ENCODE measurements at regions not wholly inside any gene's neighbourhood (a gene's known extent, or its start where the extent isn't known, plus 50 kb on each side); places are given as distances from the start of the nearest gene placed in this dataset.

DNA sequence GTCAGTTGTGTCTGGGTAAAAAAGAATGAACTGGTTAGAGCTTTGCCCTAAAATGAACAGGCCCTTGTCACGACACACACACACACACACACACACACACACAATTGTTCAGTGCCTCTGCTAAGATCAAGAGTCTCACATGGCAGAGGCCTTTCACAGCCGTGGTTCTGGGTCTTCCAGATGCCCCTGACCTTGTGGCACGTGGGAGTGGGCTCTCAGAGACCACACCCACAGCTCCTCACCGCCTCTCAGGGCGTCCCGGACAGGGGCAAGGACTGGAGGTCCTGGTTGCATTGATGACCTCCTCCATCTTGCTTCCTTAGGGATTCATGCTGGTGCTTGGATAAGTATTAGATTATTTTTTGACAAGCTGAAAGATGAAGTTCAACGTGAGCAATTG is 101.0 kb downstream of the HSPH1 start:
- Mint-ChIP-seq H3K27me3 (peaks cover 8% of the 10 kb centered on the region), H3K27ac (no peak overlapping the region), H3K9me3 (peaks cover 2% of the 10 kb centered on the region), H3K4me3 (no peak overlapping the region), H3K4me1 (ENCODE audit: low read depth) (peaks cover 6% of the 10 kb centered on the region), H3K36me3 (ENCODE audit: low read depth) (no peaks in the 10 kb centered on the region)
- ChIA-PET CTCF (interaction anchor here (1.6 kb wide), 1 partner anchor 16 kb away, joined by 5 read pairs; no protein-coding TSS in a partner anchor), POLR2A (no interaction called here)
- TF ChIP-seq, protein P1, sequence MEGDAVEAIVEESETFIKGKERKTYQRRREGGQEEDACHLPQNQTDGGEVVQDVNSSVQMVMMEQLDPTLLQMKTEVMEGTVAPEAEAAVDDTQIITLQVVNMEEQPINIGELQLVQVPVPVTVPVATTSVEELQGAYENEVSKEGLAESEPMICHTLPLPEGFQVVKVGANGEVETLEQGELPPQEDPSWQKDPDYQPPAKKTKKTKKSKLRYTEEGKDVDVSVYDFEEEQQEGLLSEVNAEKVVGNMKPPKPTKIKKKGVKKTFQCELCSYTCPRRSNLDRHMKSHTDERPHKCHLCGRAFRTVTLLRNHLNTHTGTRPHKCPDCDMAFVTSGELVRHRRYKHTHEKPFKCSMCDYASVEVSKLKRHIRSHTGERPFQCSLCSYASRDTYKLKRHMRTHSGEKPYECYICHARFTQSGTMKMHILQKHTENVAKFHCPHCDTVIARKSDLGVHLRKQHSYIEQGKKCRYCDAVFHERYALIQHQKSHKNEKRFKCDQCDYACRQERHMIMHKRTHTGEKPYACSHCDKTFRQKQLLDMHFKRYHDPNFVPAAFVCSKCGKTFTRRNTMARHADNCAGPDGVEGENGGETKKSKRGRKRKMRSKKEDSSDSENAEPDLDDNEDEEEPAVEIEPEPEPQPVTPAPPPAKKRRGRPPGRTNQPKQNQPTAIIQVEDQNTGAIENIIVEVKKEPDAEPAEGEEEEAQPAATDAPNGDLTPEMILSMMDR (IDR thresholded peaks at IDR 0.05): no peak
- intact Hi-C loops (cut with micrococcal nuclease): no loop called here
- DNase-seq: no peak
- ATAC-seq: no peak

DNA sequence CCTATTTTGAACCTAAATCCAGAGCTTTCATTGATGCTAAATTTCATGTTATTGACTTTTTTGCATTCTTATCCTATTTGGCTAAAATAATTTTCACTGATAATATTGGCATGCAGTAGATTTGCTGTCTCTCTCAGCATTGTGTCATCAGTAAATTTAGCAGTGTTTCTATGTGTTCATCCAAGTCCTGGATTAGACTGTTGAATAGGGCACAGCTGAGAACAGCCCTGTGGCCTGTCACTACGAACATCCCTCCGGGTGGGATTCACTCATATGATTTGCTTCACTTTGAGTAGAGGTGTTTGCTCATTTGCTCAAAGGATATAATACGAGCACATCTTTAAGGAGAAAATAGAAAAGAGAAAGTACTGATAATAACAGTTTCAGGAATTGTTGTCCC is 101.5 kb downstream of the HSPH1 start:
- POLR2A ChIA-PET: no interaction called here
- H3K36me3 Mint-ChIP-seq (ENCODE audit: low read depth): no peaks in the 10 kb centered on the region
- DNase-seq (no peak), ATAC-seq (no peak)
- H3K27ac Mint-ChIP-seq: no peak overlapping the region
- intact Hi-C loops (cut with micrococcal nuclease): no loop called here
- H3K4me3 Mint-ChIP-seq: no peak overlapping the region
- H3K4me1 Mint-ChIP-seq (ENCODE audit: low read depth): peaks cover 6% of the 10 kb centered on the region
- H3K27me3 Mint-ChIP-seq: peaks cover 8% of the 10 kb centered on the region
- CTCF ChIA-PET: interaction anchor here (1.6 kb wide), 1 partner anchor 16 kb away, joined by 5 read pairs; no protein-coding TSS in a partner anchor
- peaks cover 2% of the 10 kb centered on the region for H3K9me3 Mint-ChIP-seq
- TF ChIP-seq, protein P1 (IDR thresholded peaks at IDR 0.05): no peak

DNA sequence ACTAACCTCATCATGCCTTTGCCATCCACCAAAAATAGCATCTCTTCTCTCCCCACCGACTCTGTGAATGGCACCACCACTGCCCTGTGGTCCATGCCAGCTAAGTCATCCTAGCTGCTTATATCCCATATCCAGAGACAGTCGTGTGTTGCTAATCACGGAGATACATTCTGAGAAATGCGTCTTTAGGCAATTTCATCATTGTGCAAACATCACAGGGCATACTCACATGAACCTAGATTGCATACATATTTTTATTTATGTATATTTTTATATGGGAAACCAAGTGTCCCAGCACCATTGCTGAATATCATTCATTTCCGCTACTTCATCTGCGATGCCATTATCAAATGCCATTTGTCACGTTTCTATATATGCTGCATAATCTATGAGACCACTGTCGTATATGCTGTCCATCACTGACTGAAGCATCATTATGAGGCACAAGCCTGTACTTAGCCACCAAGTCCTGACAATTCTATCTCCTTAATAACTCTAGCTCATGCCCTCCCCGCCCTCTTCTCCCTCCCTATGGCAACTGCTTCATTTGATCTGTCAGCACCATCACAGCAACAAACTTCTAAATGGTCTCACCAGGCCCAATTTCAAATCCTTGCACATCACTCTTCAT is 104.2 kb downstream of the HSPH1 start:
- Mint-ChIP-seq H3K27ac (no peak overlapping the region), H3K9me3 (no peaks in the 10 kb centered on the region), H3K36me3 (ENCODE audit: low read depth) (no peaks in the 10 kb centered on the region), H3K27me3 (peaks cover 5% of the 10 kb centered on the region), H3K4me1 (ENCODE audit: low read depth) (no peaks in the 10 kb centered on the region), H3K4me3 (no peak overlapping the region)
- no peak for DNase-seq
- intact Hi-C loops (cut with micrococcal nuclease): no loop called here
- CTCF ChIA-PET: no interaction called here
- POLR2A ChIA-PET: no interaction called here
- TF ChIP-seq, protein P1 (IDR thresholded peaks at IDR 0.05): no peak
- no peak for ATAC-seq

DNA sequence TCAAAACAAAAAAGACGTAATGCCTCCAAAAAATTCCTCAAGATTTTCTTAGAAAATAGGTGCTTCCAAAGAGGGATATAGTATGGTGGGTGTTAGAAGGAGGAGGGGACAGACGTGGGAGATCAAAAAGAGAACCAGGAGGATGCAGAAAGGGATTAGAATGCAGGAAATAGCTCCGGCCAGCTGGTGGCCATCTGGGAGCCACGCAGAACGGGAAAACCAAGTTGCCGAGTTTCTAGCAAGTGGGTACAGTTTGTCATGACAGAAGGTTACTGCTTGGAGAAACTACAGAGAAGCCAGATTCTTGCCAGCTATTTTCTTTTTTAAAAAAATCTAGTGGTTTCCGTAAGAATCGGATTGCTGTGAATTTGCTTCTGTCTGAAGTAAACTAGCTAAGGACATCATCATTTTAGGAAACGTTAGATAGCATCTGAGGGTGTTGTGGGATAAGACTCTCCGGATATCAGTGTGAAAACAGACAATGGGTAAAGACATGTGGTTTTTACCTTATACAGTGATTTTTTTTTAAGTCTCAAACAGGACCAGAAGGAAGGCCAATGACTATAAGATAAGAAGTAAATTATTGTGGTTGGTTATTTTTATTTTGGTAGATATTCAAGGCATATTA is 104.9 kb downstream of the HSPH1 start:
- POLR2A ChIA-PET: no interaction called here
- intact Hi-C loops (cut with micrococcal nuclease): no loop called here
- no peak for ATAC-seq
- CTCF ChIA-PET: no interaction called here
- H3K27ac Mint-ChIP-seq: no peak overlapping the region
- H3K27me3 Mint-ChIP-seq: peaks cover 6% of the 10 kb centered on the region
- H3K9me3 Mint-ChIP-seq: no peaks in the 10 kb centered on the region
- no peaks in the 10 kb centered on the region for H3K36me3 Mint-ChIP-seq (ENCODE audit: low read depth)
- no peaks in the 10 kb centered on the region for H3K4me1 Mint-ChIP-seq (ENCODE audit: low read depth)
- DNase-seq: no peak
- H3K4me3 Mint-ChIP-seq: no peak overlapping the region
- TF ChIP-seq, protein P1 (IDR thresholded peaks at IDR 0.05): no peak

DNA sequence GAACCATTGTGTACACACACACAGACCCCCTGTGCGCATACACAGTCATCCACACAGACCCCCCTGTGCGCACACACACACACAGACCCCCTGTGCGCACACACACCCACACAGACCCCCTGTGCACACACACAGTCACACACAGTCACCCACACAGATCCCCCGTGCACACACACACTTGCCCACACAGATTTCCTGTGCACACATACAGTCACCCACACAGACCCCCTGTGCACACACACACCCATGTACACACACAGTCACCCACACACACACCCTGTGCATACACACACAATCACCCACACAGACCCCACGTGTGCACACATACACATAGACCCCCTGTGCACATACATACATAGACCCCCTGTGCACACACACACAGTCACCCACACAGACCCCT is 106.1 kb downstream of the HSPH1 start:
- H3K27ac Mint-ChIP-seq: no peak overlapping the region
- peaks cover 10% of the 10 kb centered on the region for H3K27me3 Mint-ChIP-seq
- DNase-seq (no peak), ATAC-seq (no peak)
- H3K9me3 Mint-ChIP-seq: no peaks in the 10 kb centered on the region
- no peaks in the 10 kb centered on the region for H3K36me3 Mint-ChIP-seq (ENCODE audit: low read depth)
- intact Hi-C loops (cut with micrococcal nuclease): no loop called here
- no peak overlapping the region for H3K4me3 Mint-ChIP-seq
- ChIA-PET POLR2A (no interaction called here), CTCF (no interaction called here)
- TF ChIP-seq, protein P1 (IDR thresholded peaks at IDR 0.05): no peak
- peaks cover 6% of the 10 kb centered on the region for H3K4me1 Mint-ChIP-seq (ENCODE audit: low read depth)
